Esophagus muscularis mucosa (tissue), 4 donors: ENCODE measurements at regions not wholly inside any gene's neighbourhood (a gene's known extent, or its start where the extent isn't known, plus 50 kb on each side); places are given as distances from the start of the nearest gene placed in this dataset.

Experiments used
- CTCF ChIP-seq, 3 experiments: fragments of 200-600 bp in 2 of 3; fragments of 450-650 bp in 1 of 3; sonication (generic) in 2 of 3; IDR thresholded peaks; one replicate each; pipeline ENCODE4 v1.5.1; 2017 to 2019; ENCODE audit warnings: antibody characterized with exemption in 3 of 3, mild to moderate bottlenecking in 2 of 3, moderate library complexity in 1 of 3
- EP300 ChIP-seq: sonication (generic); formaldehyde crosslinking; IDR thresholded peaks from one replicate; pipeline ENCODE4 v1.6.1; 2017; ENCODE audit warnings: antibody characterized with exemption
- POLR2A ChIP-seq: fragments of 450-650 bp; IDR thresholded peaks from one replicate; pipeline ENCODE4 v1.6.1; 2017; ENCODE audit warnings: antibody characterized with exemption, moderate library complexity, mild to moderate bottlenecking, low read depth
- POLR2AphosphoS5 ChIP-seq, 2 donors: sonication (generic); formaldehyde crosslinking; IDR thresholded peaks; one replicate each; pipeline ENCODE4 v1.6.1; 2017; ENCODE audit warnings: antibody characterized with exemption in 2 of 2

- TF ChIP-seq POLR2A (no peak), CTCF (IDR thresholded peaks at IDR 0.05) (no peak), EP300 (no peak), POLR2AphosphoS5 (IDR thresholded peaks at IDR 0.05) (no peak)
Measured at GRCh38 chr9:19703702-19704101, 85.1 kb downstream of the SLC24A2 start.
